Liver (tissue), 8 donors: ENCODE measurements at regions not wholly inside any gene's neighbourhood (a gene's known extent, or its start where the extent isn't known, plus 50 kb on each side); places are given as distances from the start of the nearest gene placed in this dataset.
"Not testable (repeated sequence)": the region's sequence is repeated elsewhere in the genome, so short reads cannot be mapped to it uniquely, and the experiment has no call there.

Experiments used
- DNase-seq: peaks from one replicate; pipeline ENCODE4 v3.0.0-alpha.2; 2017; ENCODE audit warnings: low spot score
- H3K27ac ChIP-seq, 2 donors: one replicate each; pipeline ENCODE4 v1.7.0; 2013; ENCODE audit warnings: inconsistent platforms in 2 of 2, low read length in 2 of 2, control low read depth in 1 of 2, low read depth in 1 of 2, mild to moderate bottlenecking in 1 of 2
- H3K27me3 ChIP-seq, 4 donors: one replicate each; pipeline versions ENCODE4 v1.6.1 to v1.7.0; 2013; ENCODE audit warnings: low read length in 3 of 4, inconsistent platforms in 1 of 4, mild to moderate bottlenecking in 1 of 4, moderate library complexity in 1 of 4; ENCODE audit not compliant: control insufficient read depth in 4 of 4, insufficient read depth in 4 of 4
- H3K36me3 ChIP-seq, 4 donors: one replicate each; pipeline versions ENCODE4 v1.6.1 to v1.7.0; 2013; ENCODE audit warnings: low read length in 3 of 4, mild to moderate bottlenecking in 3 of 4, low read depth in 1 of 4, moderate library complexity in 1 of 4; ENCODE audit not compliant: control insufficient read depth in 4 of 4, insufficient read depth in 3 of 4
- H3K4me1 ChIP-seq, 4 donors: one replicate each; pipeline versions ENCODE4 v1.6.1 to v1.7.0; 2013; ENCODE audit warnings: low read length in 3 of 4, mild to moderate bottlenecking in 3 of 4, moderate library complexity in 1 of 4; ENCODE audit not compliant: control insufficient read depth in 4 of 4, insufficient read depth in 4 of 4
- H3K4me3 ChIP-seq, 3 donors: one replicate each; pipeline versions ENCODE4 v1.6.1 to v1.7.0; 2013; ENCODE audit warnings: low read length in 3 of 3, control low read depth in 1 of 3, low read depth in 1 of 3, mild to moderate bottlenecking in 1 of 3
- H3K9ac ChIP-seq, 2 donors: one replicate each; pipeline ENCODE4 v1.7.0; 2013; ENCODE audit warnings: low read length in 2 of 2, mild to moderate bottlenecking in 2 of 2, moderate library complexity in 2 of 2, control low read depth in 1 of 2, low read depth in 1 of 2
- H3K9me3 ChIP-seq, 4 donors: one replicate each; pipeline versions ENCODE4 v1.6.1 to v1.7.0; 2013; ENCODE audit warnings: low read length in 3 of 4; ENCODE audit not compliant: control insufficient read depth in 4 of 4
- EGR1 ChIP-seq, 2 donors: IDR thresholded peaks; 2 replicates each; pipeline ENCODE4 v1.6.1; 2016 to 2018; ENCODE audit warnings: antibody characterized with exemption in 2 of 2, low read depth in 2 of 2
- FOXA1 ChIP-seq: IDR thresholded peaks from 2 replicates; pipeline ENCODE4 v1.6.1; 2016; ENCODE audit warnings: antibody characterized with exemption
- FOXA2 ChIP-seq: IDR thresholded peaks from 2 replicates; pipeline ENCODE4 v1.6.1; 2016; ENCODE audit warnings: antibody characterized with exemption
- GABPA ChIP-seq, 2 donors: IDR thresholded peaks in 1 of 2; conservative IDR thresholded peaks in 1 of 2; 2 replicates each; pipeline ENCODE4 v1.6.1; 2016; ENCODE audit warnings: antibody characterized with exemption in 2 of 2, mild to moderate bottlenecking in 1 of 2, moderate library complexity in 1 of 2
- HNF4A ChIP-seq, 2 donors: conservative IDR thresholded peaks; 2 replicates each; pipeline ENCODE4 v1.6.1; 2016; ENCODE audit warnings: antibody characterized with exemption in 2 of 2, mild to moderate bottlenecking in 2 of 2
- HNF4G ChIP-seq: IDR thresholded peaks from 2 replicates; pipeline ENCODE4 v1.6.1; 2016; ENCODE audit warnings: antibody characterized with exemption
- JUND ChIP-seq, 2 donors: IDR thresholded peaks; 2 replicates each; pipeline ENCODE4 v1.6.1; 2016; ENCODE audit warnings: antibody characterized with exemption in 2 of 2
- NR2F2 ChIP-seq: IDR thresholded peaks from 2 replicates; pipeline ENCODE4 v1.6.1; 2016; ENCODE audit warnings: antibody characterized with exemption
- RAD21 ChIP-seq, 2 donors: IDR thresholded peaks; 2 replicates each; pipeline ENCODE4 v1.6.1; 2016; ENCODE audit warnings: antibody characterized with exemption in 2 of 2, mild to moderate bottlenecking in 2 of 2
- RXRA ChIP-seq, 2 donors: IDR thresholded peaks; 2 replicates each; pipeline ENCODE4 v1.6.1; 2017 to 2018; ENCODE audit warnings: antibody characterized with exemption in 2 of 2, mild to moderate bottlenecking in 1 of 2
- SP1 ChIP-seq: IDR thresholded peaks from 2 replicates; pipeline ENCODE4 v1.6.1; 2018; ENCODE audit warnings: antibody characterized with exemption, mild to moderate bottlenecking
- TAF1 ChIP-seq: conservative IDR thresholded peaks from 2 replicates; pipeline ENCODE4 v1.6.1; 2016; ENCODE audit warnings: antibody characterized with exemption, mild to moderate bottlenecking
- YY1 ChIP-seq: IDR thresholded peaks from 2 replicates; pipeline ENCODE4 v1.6.1; 2016; ENCODE audit warnings: antibody characterized with exemption, mild to moderate bottlenecking
- WGBS: extraction: QIAGEN DNeasy Blood & Tissue Kit; methylation state at CpG from one replicate; pipeline ENCODE4 v1.1.7; 2013; 5-methylcytosine and 5-hydroxymethylcytosine counted together
- TF ChIP-seq, protein P1 (sequence below): fragments of 150-350 bp; IDR thresholded peaks from 2 replicates; pipeline ENCODE4 v1.5.1; 2017; ENCODE audit warnings: improper control_type of control experiment, low read depth, low read length; ENCODE audit not compliant: missing input control
- TF ChIP-seq, protein P2 (sequence below): IDR thresholded peaks from 2 replicates; pipeline ENCODE4 v1.6.1; 2016; ENCODE audit warnings: antibody characterized with exemption, mild to moderate bottlenecking
- TF ChIP-seq, protein P3 (sequence below): IDR thresholded peaks from 2 replicates; pipeline ENCODE4 v1.6.1; 2016; ENCODE audit warnings: antibody characterized with exemption
- TF ChIP-seq, protein P4 (sequence below): IDR thresholded peaks from 2 replicates; pipeline ENCODE4 v1.6.1; 2016; ENCODE audit warnings: antibody characterized with exemption
- TF ChIP-seq, protein P5 (sequence below): IDR thresholded peaks from 2 replicates; pipeline ENCODE4 v1.6.1; 2016; ENCODE audit warnings: antibody characterized with exemption
- donor health status: healthy.
- donor health status: healthy.
- donor health status: healthy.
- donor health status: healthy.
- donor health status: healthy.

DNA sequence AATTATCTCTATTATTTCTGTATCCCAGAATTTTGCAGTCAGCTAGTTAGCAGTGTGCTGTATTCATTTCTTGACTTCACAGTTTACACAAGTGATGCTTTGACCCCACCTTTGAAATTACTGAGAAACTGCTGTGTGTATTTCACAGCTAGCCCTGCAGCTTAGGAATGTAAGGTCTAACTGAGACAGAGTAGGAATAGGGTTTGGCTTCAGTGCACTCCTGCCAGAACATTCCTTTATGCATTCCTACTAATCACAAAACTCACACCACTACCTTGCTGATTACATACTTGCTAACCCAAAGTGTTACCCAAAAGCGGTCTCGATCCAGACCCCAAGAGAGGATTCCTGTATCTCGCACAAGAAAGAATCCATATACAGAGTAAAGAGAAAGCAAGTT, 551.8 kb downstream of the CDH9 start:
- 94% methylated on average over 3 of the region's 3 CpGs for WGBS
- DNase-seq, result no peak
- Histone ChIP-seq H3K4me1 (no peaks in the 10 kb centered on the region), H3K27me3 (no peaks in the 10 kb centered on the region), H3K9me3 (no peaks in the 10 kb centered on the region), H3K9ac (no peak overlapping the region), H3K27ac (no peak overlapping the region), H3K4me3 (no peak overlapping the region), H3K36me3 (no peaks in the 10 kb centered on the region)
- no peak for TF ChIP-seq EGR1 (IDR thresholded peaks at IDR 0.05; ENCODE audit: low read depth in 2 of 2)
- TF ChIP-seq RAD21 (IDR thresholded peaks at IDR 0.05), result no peak
- no peak for TF ChIP-seq SP1
- TF ChIP-seq FOXA1, result no peak
- no peak for TF ChIP-seq HNF4G
- TF ChIP-seq, protein P1, sequence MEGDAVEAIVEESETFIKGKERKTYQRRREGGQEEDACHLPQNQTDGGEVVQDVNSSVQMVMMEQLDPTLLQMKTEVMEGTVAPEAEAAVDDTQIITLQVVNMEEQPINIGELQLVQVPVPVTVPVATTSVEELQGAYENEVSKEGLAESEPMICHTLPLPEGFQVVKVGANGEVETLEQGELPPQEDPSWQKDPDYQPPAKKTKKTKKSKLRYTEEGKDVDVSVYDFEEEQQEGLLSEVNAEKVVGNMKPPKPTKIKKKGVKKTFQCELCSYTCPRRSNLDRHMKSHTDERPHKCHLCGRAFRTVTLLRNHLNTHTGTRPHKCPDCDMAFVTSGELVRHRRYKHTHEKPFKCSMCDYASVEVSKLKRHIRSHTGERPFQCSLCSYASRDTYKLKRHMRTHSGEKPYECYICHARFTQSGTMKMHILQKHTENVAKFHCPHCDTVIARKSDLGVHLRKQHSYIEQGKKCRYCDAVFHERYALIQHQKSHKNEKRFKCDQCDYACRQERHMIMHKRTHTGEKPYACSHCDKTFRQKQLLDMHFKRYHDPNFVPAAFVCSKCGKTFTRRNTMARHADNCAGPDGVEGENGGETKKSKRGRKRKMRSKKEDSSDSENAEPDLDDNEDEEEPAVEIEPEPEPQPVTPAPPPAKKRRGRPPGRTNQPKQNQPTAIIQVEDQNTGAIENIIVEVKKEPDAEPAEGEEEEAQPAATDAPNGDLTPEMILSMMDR, result no peak
- no peak for TF ChIP-seq FOXA2
- no peak for TF ChIP-seq GABPA (IDR thresholded peaks at IDR 0.05 in 1 of 2, conservative IDR thresholded peaks at IDR 0.05 in 1 of 2)
- no peak for TF ChIP-seq TAF1
- no peak for TF ChIP-seq JUND (IDR thresholded peaks at IDR 0.05)
- TF ChIP-seq, protein P2, sequence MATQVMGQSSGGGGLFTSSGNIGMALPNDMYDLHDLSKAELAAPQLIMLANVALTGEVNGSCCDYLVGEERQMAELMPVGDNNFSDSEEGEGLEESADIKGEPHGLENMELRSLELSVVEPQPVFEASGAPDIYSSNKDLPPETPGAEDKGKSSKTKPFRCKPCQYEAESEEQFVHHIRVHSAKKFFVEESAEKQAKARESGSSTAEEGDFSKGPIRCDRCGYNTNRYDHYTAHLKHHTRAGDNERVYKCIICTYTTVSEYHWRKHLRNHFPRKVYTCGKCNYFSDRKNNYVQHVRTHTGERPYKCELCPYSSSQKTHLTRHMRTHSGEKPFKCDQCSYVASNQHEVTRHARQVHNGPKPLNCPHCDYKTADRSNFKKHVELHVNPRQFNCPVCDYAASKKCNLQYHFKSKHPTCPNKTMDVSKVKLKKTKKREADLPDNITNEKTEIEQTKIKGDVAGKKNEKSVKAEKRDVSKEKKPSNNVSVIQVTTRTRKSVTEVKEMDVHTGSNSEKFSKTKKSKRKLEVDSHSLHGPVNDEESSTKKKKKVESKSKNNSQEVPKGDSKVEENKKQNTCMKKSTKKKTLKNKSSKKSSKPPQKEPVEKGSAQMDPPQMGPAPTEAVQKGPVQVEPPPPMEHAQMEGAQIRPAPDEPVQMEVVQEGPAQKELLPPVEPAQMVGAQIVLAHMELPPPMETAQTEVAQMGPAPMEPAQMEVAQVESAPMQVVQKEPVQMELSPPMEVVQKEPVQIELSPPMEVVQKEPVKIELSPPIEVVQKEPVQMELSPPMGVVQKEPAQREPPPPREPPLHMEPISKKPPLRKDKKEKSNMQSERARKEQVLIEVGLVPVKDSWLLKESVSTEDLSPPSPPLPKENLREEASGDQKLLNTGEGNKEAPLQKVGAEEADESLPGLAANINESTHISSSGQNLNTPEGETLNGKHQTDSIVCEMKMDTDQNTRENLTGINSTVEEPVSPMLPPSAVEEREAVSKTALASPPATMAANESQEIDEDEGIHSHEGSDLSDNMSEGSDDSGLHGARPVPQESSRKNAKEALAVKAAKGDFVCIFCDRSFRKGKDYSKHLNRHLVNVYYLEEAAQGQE, result no peak
- TF ChIP-seq, protein P3, sequence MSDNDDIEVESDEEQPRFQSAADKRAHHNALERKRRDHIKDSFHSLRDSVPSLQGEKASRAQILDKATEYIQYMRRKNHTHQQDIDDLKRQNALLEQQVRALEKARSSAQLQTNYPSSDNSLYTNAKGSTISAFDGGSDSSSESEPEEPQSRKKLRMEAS, result no peak
- TF ChIP-seq HNF4A (conservative IDR thresholded peaks at IDR 0.05), result no peak
- TF ChIP-seq RXRA (IDR thresholded peaks at IDR 0.05), result no peak
- TF ChIP-seq YY1, result no peak
- TF ChIP-seq, protein P4, sequence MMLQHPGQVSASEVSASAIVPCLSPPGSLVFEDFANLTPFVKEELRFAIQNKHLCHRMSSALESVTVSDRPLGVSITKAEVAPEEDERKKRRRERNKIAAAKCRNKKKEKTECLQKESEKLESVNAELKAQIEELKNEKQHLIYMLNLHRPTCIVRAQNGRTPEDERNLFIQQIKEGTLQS, result no peak
- no peak for TF ChIP-seq NR2F2
- TF ChIP-seq, protein P5, sequence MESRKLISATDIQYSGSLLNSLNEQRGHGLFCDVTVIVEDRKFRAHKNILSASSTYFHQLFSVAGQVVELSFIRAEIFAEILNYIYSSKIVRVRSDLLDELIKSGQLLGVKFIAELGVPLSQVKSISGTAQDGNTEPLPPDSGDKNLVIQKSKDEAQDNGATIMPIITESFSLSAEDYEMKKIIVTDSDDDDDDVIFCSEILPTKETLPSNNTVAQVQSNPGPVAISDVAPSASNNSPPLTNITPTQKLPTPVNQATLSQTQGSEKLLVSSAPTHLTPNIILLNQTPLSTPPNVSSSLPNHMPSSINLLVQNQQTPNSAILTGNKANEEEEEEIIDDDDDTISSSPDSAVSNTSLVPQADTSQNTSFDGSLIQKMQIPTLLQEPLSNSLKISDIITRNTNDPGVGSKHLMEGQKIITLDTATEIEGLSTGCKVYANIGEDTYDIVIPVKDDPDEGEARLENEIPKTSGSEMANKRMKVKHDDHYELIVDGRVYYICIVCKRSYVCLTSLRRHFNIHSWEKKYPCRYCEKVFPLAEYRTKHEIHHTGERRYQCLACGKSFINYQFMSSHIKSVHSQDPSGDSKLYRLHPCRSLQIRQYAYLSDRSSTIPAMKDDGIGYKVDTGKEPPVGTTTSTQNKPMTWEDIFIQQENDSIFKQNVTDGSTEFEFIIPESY, result no peak

DNA sequence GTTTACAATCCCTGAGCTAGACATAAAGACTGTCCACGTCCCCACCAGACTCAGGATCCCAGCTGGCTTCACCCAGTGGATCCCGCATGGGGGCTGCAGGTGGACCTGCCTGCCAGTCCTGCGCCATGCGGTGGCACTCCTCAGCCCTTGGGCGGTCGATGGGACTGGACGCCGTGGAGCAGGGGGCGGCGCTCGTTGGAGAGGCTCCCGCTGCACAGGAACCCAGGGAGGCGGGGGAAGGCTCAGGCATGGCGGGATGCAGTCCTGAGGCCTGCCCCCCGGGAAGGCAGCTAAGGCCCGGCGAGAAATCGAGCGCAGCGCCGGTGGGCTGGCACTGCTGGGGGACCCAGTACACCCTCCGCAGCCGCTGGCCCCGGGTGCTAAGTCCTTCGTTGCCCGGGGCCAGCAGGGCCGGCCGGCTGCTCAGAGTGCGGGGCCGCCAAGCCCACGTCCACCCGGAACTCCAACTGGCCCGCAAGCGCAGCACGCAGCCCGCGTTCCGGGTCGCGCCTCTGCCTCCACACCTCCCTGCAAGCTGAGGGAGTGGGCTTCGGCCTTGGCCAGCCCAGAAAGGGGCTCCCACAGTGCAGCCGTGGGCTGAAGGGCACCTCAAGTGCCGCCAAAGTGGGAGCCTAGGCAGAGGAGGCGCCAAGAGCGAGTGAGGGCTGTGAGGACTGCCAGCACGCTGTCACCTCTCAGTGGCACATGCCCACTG, 553.1 kb downstream of the CDH9 start:
- DNase-seq, H3K36me3 ChIP-seq, H3K4me3 ChIP-seq, H3K27me3 ChIP-seq, H3K9me3 ChIP-seq, H3K9ac ChIP-seq, H3K27ac ChIP-seq, H3K4me1 ChIP-seq: not testable (repeated sequence)
- WGBS, result 96% methylated on average over 46 of the region's 46 CpGs
